H1 (cell line): ENCODE measurements at regions not wholly inside any gene's neighbourhood (a gene's known extent, or its start where the extent isn't known, plus 50 kb on each side); places are given as distances from the start of the nearest gene placed in this dataset.

ENCODE experiments used
- ATF2 ChIP-seq: IDR thresholded peaks from 2 replicates; pipeline ENCODE4 v1.6.1; 2012; ENCODE audit warnings: low read length, inconsistent platforms
- CHD7 ChIP-seq: fragments of 300-600 bp; sonication (generic); IDR thresholded peaks from 2 replicates; pipeline ENCODE4 v1.7.1; 2012; ENCODE audit warnings: low read length, moderate library complexity, mild to moderate bottlenecking, inconsistent platforms; ENCODE audit not compliant: insufficient replicate concordance
- EZH2 ChIP-seq: fragments of 200-600 bp; sonication (generic); IDR thresholded peaks from 2 replicates; pipeline ENCODE4 v1.7.1; 2012; ENCODE audit warnings: low read depth, mild to moderate bottlenecking, moderate library complexity, low read length, inconsistent platforms; ENCODE audit not compliant: severe bottlenecking
- HDAC2 ChIP-seq, 2 experiments: fragments of 300-600 bp in 1 of 2; sonication (generic) in 1 of 2; IDR thresholded peaks; 2 replicates each; pipeline ENCODE4 v1.6.1; 2011 to 2012; ENCODE audit warnings: low read depth in 2 of 2, low read length in 2 of 2, mild to moderate bottlenecking in 2 of 2, moderate library complexity in 2 of 2, borderline replicate concordance in 1 of 2, inconsistent platforms in 1 of 2
- JUN ChIP-seq: IDR thresholded peaks from 2 replicates; pipeline ENCODE4 v1.6.1; 2011; ENCODE audit warnings: low read depth, mild to moderate bottlenecking, improper control_type of control experiment, low read length
- JUND ChIP-seq: IDR thresholded peaks from 2 replicates; pipeline ENCODE4 v1.6.1; 2011; ENCODE audit warnings: mild to moderate bottlenecking, improper control_type of control experiment, low read length
- POLR2A ChIP-seq, 2 experiments: IDR thresholded peaks; 1 replicate in 1 of 2; 2 replicates in 1 of 2; pipeline ENCODE4 v1.6.1; 2011; ENCODE audit warnings: low read depth in 2 of 2, low read length in 2 of 2, mild to moderate bottlenecking in 2 of 2; ENCODE audit errors: control extremely low read depth in 1 of 2
- POLR2AphosphoS5 ChIP-seq: IDR thresholded peaks from 2 replicates; pipeline ENCODE4 v1.6.1; 2011; ENCODE audit warnings: low read depth, low read length
- SRF ChIP-seq: IDR thresholded peaks from 2 replicates; pipeline ENCODE4 v1.6.1; 2011; ENCODE audit warnings: mild to moderate bottlenecking, low read depth, low read length, moderate library complexity
- TAF1 ChIP-seq: IDR thresholded peaks from 2 replicates; pipeline ENCODE4 v1.6.1; 2011; ENCODE audit warnings: mild to moderate bottlenecking, low read depth, low read length
- TF ChIP-seq, protein P1 (sequence below), 3 experiments: IDR thresholded peaks; 1 replicate in 2 of 3; 2 replicates in 1 of 3; pipeline versions ENCODE4 v1.5.1 to v1.6.1; 2011; ENCODE audit warnings: low read length in 3 of 3, mild to moderate bottlenecking in 3 of 3, inconsistent platforms in 2 of 3, low read depth in 1 of 3, moderate library complexity in 1 of 3; ENCODE audit not compliant: insufficient read depth in 1 of 3; ENCODE audit errors: control extremely low read depth in 1 of 3

- TF ChIP-seq, protein P1, sequence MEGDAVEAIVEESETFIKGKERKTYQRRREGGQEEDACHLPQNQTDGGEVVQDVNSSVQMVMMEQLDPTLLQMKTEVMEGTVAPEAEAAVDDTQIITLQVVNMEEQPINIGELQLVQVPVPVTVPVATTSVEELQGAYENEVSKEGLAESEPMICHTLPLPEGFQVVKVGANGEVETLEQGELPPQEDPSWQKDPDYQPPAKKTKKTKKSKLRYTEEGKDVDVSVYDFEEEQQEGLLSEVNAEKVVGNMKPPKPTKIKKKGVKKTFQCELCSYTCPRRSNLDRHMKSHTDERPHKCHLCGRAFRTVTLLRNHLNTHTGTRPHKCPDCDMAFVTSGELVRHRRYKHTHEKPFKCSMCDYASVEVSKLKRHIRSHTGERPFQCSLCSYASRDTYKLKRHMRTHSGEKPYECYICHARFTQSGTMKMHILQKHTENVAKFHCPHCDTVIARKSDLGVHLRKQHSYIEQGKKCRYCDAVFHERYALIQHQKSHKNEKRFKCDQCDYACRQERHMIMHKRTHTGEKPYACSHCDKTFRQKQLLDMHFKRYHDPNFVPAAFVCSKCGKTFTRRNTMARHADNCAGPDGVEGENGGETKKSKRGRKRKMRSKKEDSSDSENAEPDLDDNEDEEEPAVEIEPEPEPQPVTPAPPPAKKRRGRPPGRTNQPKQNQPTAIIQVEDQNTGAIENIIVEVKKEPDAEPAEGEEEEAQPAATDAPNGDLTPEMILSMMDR (IDR thresholded peaks at IDR 0.05; ENCODE audit: control extremely low read depth in 1 of 3, insufficient read depth in 1 of 3, low read depth in 1 of 3, low read length in 3 of 3), result no peak
- TF ChIP-seq HDAC2 (IDR thresholded peaks at IDR 0.05; ENCODE audit: borderline replicate concordance in 1 of 2, low read depth in 2 of 2, low read length in 2 of 2), result no peak
- TF ChIP-seq SRF, result no peak
- no peak for TF ChIP-seq JUN
- no peak for TF ChIP-seq EZH2
- no peak for TF ChIP-seq ATF2
- TF ChIP-seq POLR2AphosphoS5, result no peak
- TF ChIP-seq POLR2A (IDR thresholded peaks at IDR 0.05; ENCODE audit: control extremely low read depth in 1 of 2, low read depth in 2 of 2, low read length in 2 of 2), result no peak
- no peak for TF ChIP-seq CHD7
- no peak for TF ChIP-seq JUND
- no peak for TF ChIP-seq TAF1
These were observed 411.8 kb downstream of the ETV1 start for GRCh38 chr7:13577566-13578145.
